CD1c-positive myeloid dendritic cell (primary cell): ENCODE measurements at regions not wholly inside any gene's neighbourhood (a gene's known extent, or its start where the extent isn't known, plus 50 kb on each side); places are given as distances from the start of the nearest gene placed in this dataset.
A peak's percentile ranks its signal among the peaks of the same experiment; 100 is the strongest.
"Not testable (repeated sequence)": the region's sequence is repeated elsewhere in the genome, so short reads cannot be mapped to it uniquely, and the experiment has no call there.

ENCODE experiments used
- DNase-seq: peaks from one replicate; pipeline ENCODE4 v3.0.0-alpha.2; 2016; ENCODE audit errors: extremely low spot score

DNA sequence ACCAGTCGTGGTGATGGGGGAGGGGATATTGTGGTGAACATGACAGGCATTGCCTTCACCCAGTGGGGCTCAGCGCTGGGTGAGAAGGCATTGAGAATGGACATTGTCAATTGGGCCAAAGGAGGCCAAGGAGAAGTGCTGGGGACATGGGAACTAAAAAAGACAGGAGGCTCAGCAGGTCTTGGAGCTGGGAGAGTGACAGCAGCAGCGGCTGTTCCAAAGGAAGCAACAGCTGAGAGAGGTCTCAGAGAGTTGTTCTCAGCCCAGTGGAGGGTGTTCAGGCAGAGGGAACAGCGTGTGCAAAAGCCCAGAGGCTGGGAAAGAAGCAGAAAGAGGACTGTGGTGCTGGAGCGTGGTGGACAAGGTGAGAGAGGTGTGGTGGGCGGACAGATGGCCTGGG, 56.6 kb upstream of the ASNS start:
- not testable (repeated sequence) for DNase-seq

DNA sequence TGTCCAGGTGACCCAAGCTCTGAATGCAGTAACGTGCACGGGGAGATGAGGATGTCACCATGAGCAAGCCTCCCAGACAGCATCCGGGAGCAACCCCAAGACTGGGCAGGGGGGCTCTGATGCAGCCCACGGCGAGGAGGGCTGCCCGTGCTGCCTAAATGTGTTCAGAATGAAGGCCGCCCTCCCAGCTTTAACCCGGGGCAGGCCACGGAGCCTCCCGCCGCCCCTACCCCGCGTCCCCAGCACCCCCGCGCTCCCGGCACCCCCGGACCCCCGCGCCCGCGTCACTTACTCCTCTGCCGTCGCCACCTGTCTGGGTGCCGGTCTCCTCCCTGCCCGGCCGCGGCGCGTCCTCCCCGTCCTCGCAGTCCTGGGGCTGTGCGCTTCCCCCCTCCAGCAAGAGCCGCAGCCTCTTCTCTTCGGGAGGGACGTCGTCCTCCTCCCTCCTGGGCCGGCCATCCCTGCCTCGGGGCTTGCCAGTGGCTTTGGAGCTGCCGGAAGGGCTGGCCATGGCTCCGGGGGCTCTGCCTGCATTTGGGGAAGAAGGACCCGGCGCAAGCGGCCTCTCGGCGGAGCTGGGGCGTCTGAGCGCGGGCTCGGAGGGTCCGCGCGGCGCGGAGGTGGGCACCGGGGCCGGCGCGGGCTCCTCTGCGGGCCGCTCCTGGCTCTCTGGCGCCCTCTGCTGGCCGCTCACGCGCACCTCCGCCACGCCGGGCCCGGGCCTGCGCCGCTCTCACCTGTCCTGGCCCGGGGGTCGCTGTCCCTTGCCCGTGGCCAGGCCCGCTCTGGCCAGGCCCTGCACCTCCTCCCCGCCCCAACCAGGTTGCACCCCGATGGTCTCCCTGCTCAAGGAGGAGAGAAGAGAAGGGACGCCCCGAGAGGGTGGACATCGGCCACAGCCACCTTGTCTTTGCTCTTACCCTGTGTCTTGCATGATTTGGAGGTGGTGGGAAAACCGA, 55.9 kb upstream of the ASNS start:
- peak; percentile 55 for DNase-seq
